Calu3 (cell line): ENCODE measurements at regions not wholly inside any gene's neighbourhood (a gene's known extent, or its start where the extent isn't known, plus 50 kb on each side); places are given as distances from the start of the nearest gene placed in this dataset.
A peak's percentile ranks its signal among the peaks of the same experiment; 100 is the strongest.

Source experiments
- BruUV-seq: library from RNA; stranded (reverse); fragments of 400-500 nt; replicated peaks from 2 replicates; lab custom pipeline; 2021; lab: Mats Ljungman, UMichigan
- CTCF ChIA-PET: fragments of 300-600 bp; sonication (Branson Sonifier 250); formaldehyde crosslinking; loops from one replicate; lab custom pipeline; 2022; ENCODE audit warnings: antibody characterized with exemption; lab: Charles Lee
- DNase-seq: peaks from one replicate; pipeline ENCODE4 v3.0.0; 2022
- H3K27ac Mint-ChIP-seq: one replicate; pipeline ENCODE4 v1.8.0; 2022; ENCODE audit warnings: mixed read lengths; ENCODE audit not compliant: unreplicated experiment
- H3K27me3 Mint-ChIP-seq: one replicate; pipeline ENCODE4 v1.8.0; 2022; ENCODE audit warnings: mixed read lengths; ENCODE audit not compliant: unreplicated experiment
- H3K36me3 Mint-ChIP-seq: one replicate; pipeline ENCODE4 v1.8.0; 2022; ENCODE audit warnings: mild to moderate bottlenecking, moderate library complexity, mixed read lengths; ENCODE audit not compliant: insufficient read depth, unreplicated experiment
- H3K4me1 Mint-ChIP-seq: one replicate; pipeline ENCODE4 v1.8.0; 2022; ENCODE audit warnings: mild to moderate bottlenecking, low read depth, mixed read lengths; ENCODE audit not compliant: unreplicated experiment
- H3K4me3 Mint-ChIP-seq: one replicate; pipeline ENCODE4 v1.8.0; 2022; ENCODE audit warnings: mild to moderate bottlenecking, low read depth, moderate library complexity, mixed read lengths; ENCODE audit not compliant: unreplicated experiment
- H3K9me3 Mint-ChIP-seq: one replicate; pipeline ENCODE4 v1.8.0; 2022; ENCODE audit warnings: low read depth, mixed read lengths; ENCODE audit not compliant: unreplicated experiment
- CTCF ChIP-seq: fragments of 200-600 bp; IDR thresholded peaks from one replicate; pipeline ENCODE4 v1.8.0; 2022; ENCODE audit warnings: antibody characterized with exemption; ENCODE audit not compliant: unreplicated experiment
- intact Hi-C: fragments of 100-400 bp; cut with micrococcal nuclease; formaldehyde crosslinking; loops from one replicate; pipeline ENCODE4 v1.10.0; 2022; ENCODE audit not compliant: unreplicated experiment

GRCh38 chr21:35340273-35340672 is 291.2 kb upstream of the RUNX1 start:
- peaks cover 17% of the 10 kb centered on the region for H3K4me1 Mint-ChIP-seq
- DNase-seq: peak; percentile 16
- BruUV-seq: no TSS peak
- H3K27ac Mint-ChIP-seq: no peak overlapping the region
- no peak for TF ChIP-seq CTCF
- intact Hi-C loops: no loop called here
- no peak overlapping the region for H3K4me3 Mint-ChIP-seq
- CTCF ChIA-PET: no interaction called here
- no peaks in the 10 kb centered on the region for H3K27me3 Mint-ChIP-seq
- no peaks in the 10 kb centered on the region for H3K36me3 Mint-ChIP-seq
- peaks cover 5% of the 10 kb centered on the region for H3K9me3 Mint-ChIP-seq

GRCh38 chr21:35338881-35339632 is 290.0 kb upstream of the RUNX1 start:
- no peak for TF ChIP-seq CTCF
- Mint-ChIP-seq H3K27me3 (no peaks in the 10 kb centered on the region), H3K9me3 (peaks cover 5% of the 10 kb centered on the region), H3K4me3 (no peak overlapping the region), H3K36me3 (no peaks in the 10 kb centered on the region), H3K27ac (no peak overlapping the region), H3K4me1 (peaks cover 17% of the 10 kb centered on the region)
- DNase-seq: no peak
- intact Hi-C loops: no loop called here
- BruUV-seq: no TSS peak
- CTCF ChIA-PET: interaction anchor here (0.7 kb wide), 1 partner anchor 107 kb away, joined by 3 read pairs; no protein-coding TSS in a partner anchor

GRCh38 chr21:35338281-35338680 is 289.2 kb upstream of the RUNX1 start:
- no peak overlapping the region for H3K4me3 Mint-ChIP-seq
- H3K36me3 Mint-ChIP-seq: no peaks in the 10 kb centered on the region
- peaks cover 14% of the 10 kb centered on the region for H3K4me1 Mint-ChIP-seq
- CTCF ChIA-PET: no interaction called here
- H3K27ac Mint-ChIP-seq: no peak overlapping the region
- TF ChIP-seq CTCF: no peak
- H3K27me3 Mint-ChIP-seq: no peaks in the 10 kb centered on the region
- H3K9me3 Mint-ChIP-seq: peaks cover 5% of the 10 kb centered on the region
- DNase-seq: no peak
- no TSS peak for BruUV-seq
- intact Hi-C loops: no loop called here

- Mint-ChIP-seq H3K27me3 (no peaks in the 10 kb centered on the region), H3K36me3 (no peaks in the 10 kb centered on the region), H3K27ac (no peak overlapping the region), H3K4me1 (peaks cover 7% of the 10 kb centered on the region), H3K4me3 (no peak overlapping the region), H3K9me3 (peaks cover 5% of the 10 kb centered on the region)
- no peak for DNase-seq
- CTCF ChIA-PET: no interaction called here
- no TSS peak for BruUV-seq
- intact Hi-C loops: no loop called here
- no peak for TF ChIP-seq CTCF
Measured at GRCh38 chr21:35337573-35337972, 288.5 kb upstream of the RUNX1 start.
